ENCODE measurements at regions not wholly inside any gene's neighbourhood (a gene's known extent, or its start where the extent isn't known, plus 50 kb on each side); places are given as distances from the start of the nearest gene placed in this dataset.

DNA sequence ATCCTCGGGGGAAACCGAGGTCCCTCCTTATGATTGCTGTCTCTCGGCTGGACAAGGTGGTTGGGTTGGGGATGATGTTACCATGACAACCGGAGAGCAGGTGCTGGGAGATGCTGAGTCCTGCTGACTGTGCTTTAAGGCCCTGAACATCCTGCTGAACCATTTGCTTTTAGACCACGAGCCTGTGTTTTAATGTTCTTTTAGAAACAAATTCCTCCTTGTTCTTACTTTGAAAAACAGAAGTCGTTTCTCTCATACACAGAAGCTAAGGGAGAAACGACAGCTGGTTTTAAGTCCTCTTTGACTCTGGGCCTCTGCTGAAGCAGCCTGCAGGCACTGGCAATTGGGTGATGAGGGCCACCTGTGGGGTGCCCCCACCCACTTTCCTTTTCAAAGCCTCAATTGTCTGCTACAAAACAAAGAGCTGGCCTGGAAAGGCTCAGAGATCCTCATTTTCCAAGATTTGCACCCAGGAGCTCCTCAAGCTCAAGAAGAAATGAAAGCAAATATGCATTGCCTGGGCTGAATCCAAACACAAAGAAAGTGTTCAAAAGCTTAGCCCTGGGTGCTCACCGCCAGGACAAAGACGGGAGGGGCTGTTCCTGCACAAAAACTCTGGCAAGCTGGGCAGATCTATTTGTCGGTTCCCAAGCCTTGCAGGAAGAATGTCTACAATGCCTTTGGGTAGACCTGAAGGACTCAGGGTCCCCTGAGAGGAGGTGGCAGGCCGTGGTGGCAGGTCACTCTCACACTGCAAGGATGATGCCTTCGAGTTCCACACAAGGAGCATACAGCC, 90.0 kb upstream of the CLMN start:
- no peak for DNase-seq

GRCh38 chr14:95408731-95409476, 89.2 kb upstream of the CLMN start:
- DNase-seq = no peak

- DNase-seq = no peak
These were observed 87.6 kb upstream of the CLMN start for GRCh38 chr14:95407354-95407753.

GRCh38 chr14:95406756-95407277, 87.1 kb upstream of the CLMN start:
- no peak for DNase-seq

- DNase-seq = no peak
These were observed 84.9 kb upstream of the CLMN start for GRCh38 chr14:95404583-95404982.

DNA sequence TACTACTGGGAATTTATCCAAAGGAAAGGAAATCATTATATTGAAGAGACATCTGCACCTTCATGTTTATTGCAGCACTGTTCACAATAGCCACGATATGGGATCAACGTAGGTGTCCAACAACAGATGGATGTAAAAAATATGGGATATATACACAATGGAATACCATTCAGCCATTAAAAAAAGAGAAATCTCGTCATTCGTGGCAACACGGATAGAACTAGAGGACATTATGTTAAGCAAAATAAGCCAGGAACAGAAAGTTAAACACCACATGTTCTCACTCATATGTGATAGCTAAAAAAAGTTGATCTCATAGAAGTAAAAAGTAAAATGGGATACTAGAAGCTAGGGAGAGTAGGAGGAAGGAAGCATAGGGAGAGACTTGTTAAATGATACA, 82.9 kb upstream of the CLMN start:
- no peak for DNase-seq

DNA sequence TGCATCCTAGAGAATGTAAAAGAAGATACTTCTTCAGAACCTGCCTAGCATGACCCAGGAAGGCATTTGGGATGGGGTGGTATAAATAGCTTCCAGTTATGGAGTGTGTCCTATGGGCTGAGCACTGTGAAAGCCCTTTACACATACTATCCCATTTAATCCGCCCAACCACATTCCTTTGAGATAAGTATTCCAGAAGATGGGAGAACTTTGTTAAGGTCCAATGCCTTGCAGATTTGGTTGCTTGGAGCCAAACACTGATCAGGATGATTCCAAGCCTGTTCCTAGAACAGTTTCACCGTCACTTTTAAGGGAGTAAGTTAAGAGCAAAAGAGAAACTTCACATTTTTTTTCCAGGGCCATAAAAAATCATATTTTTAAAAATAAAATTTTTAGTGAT, 82.5 kb upstream of the CLMN start:
- no peak for DNase-seq

GRCh38 chr14:95398630-95399547, 79.2 kb upstream of the CLMN start:
- no peak for DNase-seq

GRCh38 chr14:95397325-95397724, 77.6 kb upstream of the CLMN start:
- no peak for DNase-seq

DNA sequence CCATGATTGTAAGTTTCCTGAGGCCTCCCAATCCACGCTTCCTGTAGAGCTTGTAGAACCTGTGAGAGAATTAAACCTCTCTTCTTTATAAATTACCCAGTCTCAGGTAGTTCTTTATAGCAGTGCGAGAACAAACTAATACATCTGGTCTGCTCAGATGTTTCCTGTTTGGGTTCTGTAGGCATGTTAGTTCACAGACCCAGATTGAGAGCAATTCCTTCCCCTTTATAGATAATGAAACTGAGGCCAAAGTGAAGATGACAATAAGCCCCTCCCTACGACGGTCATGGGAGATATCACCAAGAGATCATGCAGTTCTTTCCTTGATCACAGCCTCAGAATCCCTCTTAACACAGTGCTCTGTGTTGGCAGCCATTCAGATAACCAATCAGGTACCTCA, 76.5 kb upstream of the CLMN start:
- no peak for DNase-seq

DNA sequence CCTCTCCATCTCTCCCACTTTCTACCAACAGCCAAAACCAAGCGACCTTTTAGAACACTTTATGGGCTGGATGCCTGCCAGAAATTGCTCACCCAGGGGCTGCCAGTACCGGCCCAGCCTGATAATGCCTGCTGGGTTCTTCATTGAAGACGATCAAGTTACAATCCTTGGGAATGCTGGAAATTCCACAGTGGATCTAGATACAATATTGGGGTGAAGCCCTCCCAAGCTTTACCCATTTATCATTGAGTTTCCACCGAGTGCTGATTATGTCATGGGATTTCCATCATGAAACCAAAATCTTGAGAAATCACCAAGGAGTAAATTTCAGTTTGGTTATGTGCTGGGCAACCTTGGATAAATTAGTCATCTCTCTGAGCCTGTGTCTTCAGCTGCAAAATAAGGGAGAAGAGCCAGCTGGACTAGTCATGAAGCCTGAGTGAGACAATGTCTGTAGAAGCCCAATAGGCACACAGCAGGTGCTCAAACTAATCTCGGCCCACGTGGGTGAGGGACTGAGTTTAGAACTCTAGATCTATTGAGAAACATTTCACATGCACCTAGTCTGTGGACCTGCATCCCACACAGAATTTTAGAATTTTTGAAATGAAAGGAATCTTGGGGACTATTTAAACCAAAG, 75.5 kb upstream of the CLMN start:
- DNase-seq = no peak

DNA sequence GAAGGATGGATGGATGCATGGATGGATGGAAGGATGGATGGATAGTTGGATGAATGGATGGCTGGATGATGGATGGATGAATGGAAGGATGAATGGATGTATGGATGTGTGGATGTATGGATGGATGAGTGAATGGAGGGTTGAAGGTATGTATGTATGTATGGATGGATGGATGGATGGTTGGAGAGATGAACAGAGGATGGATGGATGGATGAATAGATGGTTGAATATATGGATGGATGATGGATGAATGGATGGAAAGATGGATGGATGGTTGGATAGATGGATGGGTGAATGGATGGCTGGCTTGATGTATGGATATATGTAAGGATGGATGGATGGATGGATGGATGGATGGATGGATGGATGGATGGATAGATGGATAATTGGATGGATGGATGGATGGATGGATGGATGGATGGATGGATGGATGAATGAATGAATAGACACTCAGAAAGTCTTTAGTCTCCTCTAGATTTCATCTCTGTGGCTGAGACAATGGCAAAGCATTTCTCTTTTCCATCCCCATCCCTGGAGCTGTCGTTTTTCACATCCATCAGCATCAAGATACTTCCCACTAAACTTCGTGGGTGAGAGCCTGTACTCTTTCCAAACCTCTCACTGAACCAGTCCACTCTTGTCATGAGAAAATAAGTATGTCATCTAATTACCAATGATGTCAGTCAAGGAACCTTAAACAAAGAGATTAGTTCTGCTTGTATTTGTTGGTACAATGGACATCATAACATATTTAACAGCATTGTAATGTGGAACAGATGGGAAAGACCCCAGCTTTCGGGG, 74.8 kb upstream of the CLMN start:
- DNase-seq = no peak

DNA sequence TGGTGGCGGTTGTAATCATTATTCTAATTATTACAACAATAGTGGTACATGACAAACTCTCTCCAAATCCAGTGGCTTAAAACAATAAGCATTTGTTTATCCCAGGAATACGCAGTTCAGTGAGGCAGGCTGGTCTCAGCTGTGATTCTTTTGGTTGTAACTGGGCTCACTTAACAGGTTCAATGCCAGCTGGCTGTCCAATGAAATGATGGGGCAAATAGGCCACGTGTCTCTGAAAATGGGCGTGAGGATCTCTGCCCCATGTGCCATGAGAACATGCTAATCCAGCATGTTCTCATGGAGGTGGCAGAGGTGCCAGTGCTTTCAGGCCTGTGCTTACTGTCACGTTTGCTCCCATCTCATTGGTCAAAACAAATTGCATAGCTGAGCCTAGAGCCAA, 73.1 kb upstream of the CLMN start:
- no peak for DNase-seq

DNA sequence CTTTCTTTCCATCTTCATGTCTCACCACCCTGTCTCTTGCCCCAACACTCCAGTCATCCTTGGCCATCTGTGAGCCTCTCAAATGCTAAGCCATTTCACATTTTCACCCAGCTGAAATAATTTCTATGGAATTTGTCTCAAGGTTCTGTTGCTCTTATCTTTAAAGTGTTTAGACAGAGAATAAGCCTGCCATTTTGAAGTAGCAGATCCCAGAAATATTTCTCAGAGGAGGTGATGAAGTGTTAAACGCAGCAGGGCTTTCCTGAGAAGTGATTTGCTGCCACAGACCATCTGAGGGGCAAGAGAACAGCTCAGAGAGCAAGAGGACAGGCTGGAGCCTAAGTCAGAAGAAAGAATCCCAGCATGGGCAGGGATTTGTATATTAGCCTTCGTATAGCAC, 71.6 kb upstream of the CLMN start:
- no peak for DNase-seq

- DNase-seq = no peak
These were observed 69.8 kb upstream of the CLMN start for GRCh38 chr14:95389471-95390011.

- no peak for DNase-seq
These were observed 69.0 kb upstream of the CLMN start for GRCh38 chr14:95388699-95389098.

GRCh38 chr14:95387826-95388445, 68.2 kb upstream of the CLMN start:
- DNase-seq = no peak

DNA sequence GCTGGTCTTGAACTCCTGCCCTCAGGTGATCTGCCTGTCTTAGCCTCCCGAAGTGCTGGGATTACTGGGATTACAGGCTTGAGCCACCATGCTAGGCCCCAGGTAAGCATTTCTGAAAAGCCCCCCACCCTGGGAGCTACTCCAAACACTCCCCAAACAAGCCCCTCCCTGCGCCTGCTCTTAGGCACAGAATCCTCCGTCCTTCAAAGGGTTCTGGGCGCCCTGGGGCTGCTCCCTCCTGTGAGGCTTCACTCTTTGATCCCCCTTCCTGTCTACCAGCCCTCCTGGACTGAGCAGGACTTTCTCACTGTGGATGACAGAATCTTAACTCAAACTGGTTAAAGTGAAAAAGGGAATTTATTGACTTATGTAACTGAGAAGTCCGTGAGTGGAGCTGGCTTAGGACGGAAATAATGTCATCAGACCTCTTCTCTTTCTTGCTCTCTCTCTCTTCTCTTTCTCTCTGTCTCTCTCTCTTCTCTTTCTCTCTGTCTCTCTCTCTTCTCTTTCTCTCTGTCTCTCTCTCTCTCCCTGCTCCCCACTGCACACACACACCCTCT, 66.9 kb upstream of the CLMN start:
- no peak for DNase-seq

DNA sequence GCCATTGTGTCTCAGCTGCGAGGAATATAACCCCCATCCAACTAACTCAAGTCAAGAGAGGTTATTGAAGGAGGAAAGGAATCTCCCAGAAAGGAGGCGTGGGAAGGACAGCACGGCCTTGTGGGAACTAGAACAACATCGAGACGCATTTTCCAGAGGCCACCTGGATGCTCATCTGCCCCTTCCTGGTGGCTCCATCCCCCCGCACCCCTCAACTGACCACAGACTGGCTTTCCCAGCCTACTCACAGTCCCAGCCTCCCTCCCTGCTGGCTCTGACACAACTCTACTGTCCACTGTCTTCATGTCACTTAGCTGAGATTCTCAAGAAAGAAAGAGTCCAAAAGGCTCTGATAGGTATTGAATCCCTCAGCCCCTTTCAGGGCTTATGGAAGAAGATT, 66.0 kb upstream of the CLMN start:
- DNase-seq = no peak

GRCh38 chr14:95382747-95383146, 63.0 kb upstream of the CLMN start:
- DNase-seq = no peak

DNA sequence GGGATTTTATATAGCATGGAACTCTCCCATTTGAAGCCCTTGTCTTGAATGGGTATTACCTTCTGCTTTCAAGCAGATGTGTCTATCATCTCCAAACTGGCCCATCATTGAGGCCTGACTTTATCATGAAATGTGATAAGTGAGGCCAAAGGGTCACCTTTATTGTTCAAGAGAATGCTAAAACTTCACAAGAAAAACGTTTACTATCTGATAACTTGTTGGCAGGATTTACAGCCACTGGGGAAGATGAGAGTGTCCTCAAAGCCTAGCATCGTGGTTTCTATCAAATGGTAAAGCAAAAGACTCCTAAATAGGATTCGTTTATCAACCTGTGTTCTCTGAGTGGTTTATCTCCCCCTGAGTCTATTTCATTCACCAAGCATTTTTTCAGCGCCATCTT, 62.0 kb upstream of the CLMN start:
- no peak for DNase-seq

Measured in NCI-H2107 (cell line).